ENCODE measurements at regions not wholly inside any gene's neighbourhood (a gene's known extent, or its start where the extent isn't known, plus 50 kb on each side); places are given as distances from the start of the nearest gene placed in this dataset.
"Not testable (repeated sequence)": the region's sequence is repeated elsewhere in the genome, so short reads cannot be mapped to it uniquely, and the experiment has no call there.

- intact Hi-C loops (cut with DNase I): no loop called here
- no peak for DNase-seq (ENCODE audit: missing footprints)
- no peak for ATAC-seq
These were observed 125.0 kb downstream of the URI1 start for GRCh38 chr19:30066781-30067759.

GRCh38 chr19:30067956-30068506 lies 126.0 kb downstream of the URI1 start:
- intact Hi-C loops (cut with DNase I); DNase-seq (ENCODE audit: missing footprints); ATAC-seq: not testable (repeated sequence)

GRCh38 chr19:30068528-30069395 lies 126.7 kb downstream of the URI1 start:
- ATAC-seq (no peak), DNase-seq (ENCODE audit: missing footprints) (no peak)
- intact Hi-C loops (cut with DNase I): no loop called here

GRCh38 chr19:30069535-30070197 lies 127.6 kb downstream of the URI1 start:
- no peak for ATAC-seq
- DNase-seq (ENCODE audit: missing footprints): no peak
- intact Hi-C loops (cut with DNase I): no loop called here

GRCh38 chr19:30070198-30070967 lies 128.3 kb downstream of the URI1 start:
- no peak for ATAC-seq
- DNase-seq (ENCODE audit: missing footprints): no peak

GRCh38 chr19:30070968-30071632 lies 129.1 kb downstream of the URI1 start:
- intact Hi-C loops (cut with DNase I): no loop called here
- DNase-seq (ENCODE audit: missing footprints) (no peak), ATAC-seq (peak; percentile 79)

More at GRCh38 chr19:30070198-30070967, 128.3 kb downstream of the URI1 start:
- intact Hi-C loops (cut with DNase I): no loop called here

GRCh38 chr19:30071871-30072270 lies 129.8 kb downstream of the URI1 start:
- intact Hi-C loops (cut with DNase I): no loop called here
- DNase-seq (ENCODE audit: missing footprints) (peak; percentile 18), ATAC-seq (no peak)

- ATAC-seq (peak; percentile 61), DNase-seq (ENCODE audit: missing footprints) (peak; percentile 57)
- intact Hi-C loops (cut with DNase I): no loop called here
These were observed 131.3 kb downstream of the URI1 start for GRCh38 chr19:30073152-30074000.

GRCh38 chr19:30074096-30074495 lies 132.1 kb downstream of the URI1 start:
- ATAC-seq: no peak
- intact Hi-C loops (cut with DNase I): no loop called here
- DNase-seq (ENCODE audit: missing footprints): peak; percentile 40

- ATAC-seq (no peak), DNase-seq (ENCODE audit: missing footprints) (no peak)
- intact Hi-C loops (cut with DNase I): no loop called here
These were observed 133.0 kb downstream of the URI1 start for GRCh38 chr19:30074741-30075715.

GRCh38 chr19:30076101-30076551 lies 134.1 kb downstream of the URI1 start:
- ATAC-seq: no peak
- intact Hi-C loops (cut with DNase I): no loop called here

GRCh38 chr19:30076751-30077670 lies 135.0 kb downstream of the URI1 start:
- no peak for ATAC-seq
- DNase-seq (ENCODE audit: missing footprints): peak; percentile 42
- intact Hi-C loops (cut with DNase I): no loop called here

More at GRCh38 chr19:30076101-30076551, 134.1 kb downstream of the URI1 start:
- DNase-seq (ENCODE audit: missing footprints): no peak

GRCh38 chr19:30077851-30078355 lies 135.9 kb downstream of the URI1 start:
- no peak for DNase-seq (ENCODE audit: missing footprints)

GRCh38 chr19:30078381-30078910 lies 136.4 kb downstream of the URI1 start:
- DNase-seq (ENCODE audit: missing footprints) (no peak), ATAC-seq (no peak)
- intact Hi-C loops (cut with DNase I): no loop called here

More at GRCh38 chr19:30077851-30078355, 135.9 kb downstream of the URI1 start:
- intact Hi-C loops (cut with DNase I): no loop called here
- ATAC-seq: no peak

Measured in Right ventricle myocardium inferior (tissue), 1 donor.